ENCODE measurements at regions not wholly inside any gene's neighbourhood (a gene's known extent, or its start where the extent isn't known, plus 50 kb on each side); places are given as distances from the start of the nearest gene placed in this dataset.

- no peak for DNase-seq (ENCODE audit: low read depth, low spot score)
Observed at GRCh38 chr9:129270903-129271431, 92.9 kb upstream of the IER5L start.

GRCh38 chr9:129270205-129270604 lies 92.1 kb upstream of the IER5L start:
- DNase-seq (ENCODE audit: low read depth, low spot score), result no peak

DNA sequence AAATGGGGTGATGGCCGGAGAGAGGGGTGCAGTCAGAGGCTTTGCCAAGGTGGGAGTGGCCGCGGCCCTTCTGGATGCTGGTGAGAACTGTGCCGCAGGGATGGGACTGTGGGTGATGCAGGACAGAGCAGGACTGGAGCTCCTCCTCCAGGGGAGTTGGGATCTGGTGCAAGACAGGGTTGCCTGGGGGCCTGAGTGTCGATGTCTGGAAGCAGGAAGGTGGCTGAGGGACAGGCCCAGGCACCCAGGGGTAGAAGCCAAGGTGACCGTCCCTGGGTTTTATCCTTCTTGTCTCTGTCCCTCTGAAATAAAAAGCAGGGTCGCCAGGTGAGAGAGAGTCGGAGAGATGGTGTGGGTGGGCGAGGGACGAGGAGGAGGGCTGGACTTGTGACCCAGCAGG lies 89.1 kb upstream of the IER5L start:
- DNase-seq (ENCODE audit: low read depth, low spot score), result no peak

GRCh38 chr9:129266536-129266935 lies 88.5 kb upstream of the IER5L start:
- no peak for DNase-seq (ENCODE audit: low read depth, low spot score)

DNA sequence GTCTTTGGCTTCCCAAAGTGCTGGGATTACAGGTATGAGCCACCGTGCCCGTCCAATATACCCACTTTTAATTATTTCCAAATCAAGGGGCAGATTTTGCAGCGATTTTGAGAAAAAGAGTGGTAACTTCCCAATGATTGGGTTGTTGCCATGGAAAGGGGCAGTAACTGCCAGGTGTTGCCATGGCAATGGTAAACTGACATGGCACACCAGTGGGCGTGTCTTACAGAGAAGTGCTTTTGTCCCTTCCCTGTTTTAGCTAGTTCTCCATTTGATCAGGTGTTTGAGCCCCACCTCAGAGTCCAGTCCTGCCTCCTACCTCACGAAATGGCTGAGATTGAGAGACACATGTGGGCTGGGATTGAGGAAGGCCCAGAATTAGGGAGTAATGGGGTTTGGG lies 86.3 kb upstream of the IER5L start:
- DNase-seq (ENCODE audit: low read depth, low spot score), result no peak

DNA sequence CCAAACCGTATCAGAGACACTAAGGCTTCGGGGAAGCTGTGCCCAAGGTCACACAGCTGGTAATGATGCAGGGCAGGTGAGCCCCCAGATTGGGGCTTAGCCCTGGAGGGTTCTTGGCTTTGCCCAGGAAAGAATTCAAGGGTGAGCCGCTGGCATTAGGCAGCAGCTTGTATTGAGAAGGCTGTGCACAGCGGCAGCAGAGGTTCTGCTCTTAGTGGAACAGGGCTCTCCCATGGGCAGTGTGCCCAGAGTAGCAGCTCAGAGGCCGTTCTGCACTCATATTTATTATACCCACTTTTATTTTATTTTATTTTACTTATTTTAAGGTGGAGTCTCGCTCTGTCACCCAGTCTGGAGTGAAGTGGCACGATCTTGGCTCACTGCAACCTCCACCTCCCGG lies 85.8 kb upstream of the IER5L start:
- DNase-seq (ENCODE audit: low read depth, low spot score), result no peak

GRCh38 chr9:129262261-129262660 lies 84.2 kb upstream of the IER5L start:
- DNase-seq (ENCODE audit: low read depth, low spot score), result peak; percentile 54

DNA sequence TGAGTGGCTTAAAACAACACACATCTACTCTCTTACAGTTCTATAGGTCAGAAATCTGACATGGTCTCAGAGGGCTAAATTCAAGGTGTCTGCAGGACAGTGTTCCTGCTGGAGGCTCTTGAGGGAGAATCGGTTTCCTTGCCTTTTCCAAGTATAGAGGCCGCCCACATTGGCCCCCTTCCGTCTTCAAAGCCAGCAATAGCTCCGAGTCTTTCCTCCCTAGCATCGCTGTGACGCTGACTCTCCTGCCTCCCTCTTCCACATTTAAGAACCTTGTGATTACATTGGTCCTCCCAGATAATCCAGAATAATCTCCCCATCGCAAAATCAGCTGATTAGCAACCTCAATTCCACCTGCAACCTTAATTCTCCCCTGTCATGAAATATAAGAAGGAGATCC lies 81.3 kb upstream of the IER5L start:
- no peak for DNase-seq (ENCODE audit: low read depth, low spot score)

DNA sequence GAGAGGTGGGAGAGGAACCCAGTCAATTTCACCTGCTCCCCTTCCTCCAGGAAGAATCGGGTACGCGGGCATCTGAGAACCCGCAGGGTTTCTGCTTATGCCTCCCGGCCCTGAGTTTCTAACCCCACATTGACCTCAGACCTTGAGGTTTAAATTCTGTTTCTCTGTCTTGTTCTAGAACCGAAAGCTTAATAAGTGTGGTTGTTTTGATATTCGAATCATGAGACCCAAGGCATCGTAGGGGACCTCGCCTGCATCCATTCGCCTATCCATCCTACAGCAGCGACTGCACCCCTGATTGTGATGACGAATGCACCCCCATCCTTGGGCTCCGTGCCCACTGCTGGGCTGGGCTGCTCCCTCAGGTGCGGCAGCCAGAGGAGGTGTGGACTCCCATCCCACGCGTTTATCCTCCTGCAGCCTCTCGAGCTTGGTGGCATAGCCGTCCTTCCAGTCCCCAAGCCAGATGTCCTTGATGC lies 80.8 kb upstream of the IER5L start:
- DNase-seq (ENCODE audit: low read depth, low spot score), result no peak

GRCh38 chr9:129258124-129258822 lies 80.2 kb upstream of the IER5L start:
- peak; percentile 94 for DNase-seq (ENCODE audit: low read depth, low spot score)

- no peak for DNase-seq (ENCODE audit: low read depth, low spot score)
Observed at GRCh38 chr9:129256959-129257713, 79.1 kb upstream of the IER5L start.

- DNase-seq (ENCODE audit: low read depth, low spot score), result no peak
Observed at GRCh38 chr9:129254566-129255287, 76.7 kb upstream of the IER5L start.

DNA sequence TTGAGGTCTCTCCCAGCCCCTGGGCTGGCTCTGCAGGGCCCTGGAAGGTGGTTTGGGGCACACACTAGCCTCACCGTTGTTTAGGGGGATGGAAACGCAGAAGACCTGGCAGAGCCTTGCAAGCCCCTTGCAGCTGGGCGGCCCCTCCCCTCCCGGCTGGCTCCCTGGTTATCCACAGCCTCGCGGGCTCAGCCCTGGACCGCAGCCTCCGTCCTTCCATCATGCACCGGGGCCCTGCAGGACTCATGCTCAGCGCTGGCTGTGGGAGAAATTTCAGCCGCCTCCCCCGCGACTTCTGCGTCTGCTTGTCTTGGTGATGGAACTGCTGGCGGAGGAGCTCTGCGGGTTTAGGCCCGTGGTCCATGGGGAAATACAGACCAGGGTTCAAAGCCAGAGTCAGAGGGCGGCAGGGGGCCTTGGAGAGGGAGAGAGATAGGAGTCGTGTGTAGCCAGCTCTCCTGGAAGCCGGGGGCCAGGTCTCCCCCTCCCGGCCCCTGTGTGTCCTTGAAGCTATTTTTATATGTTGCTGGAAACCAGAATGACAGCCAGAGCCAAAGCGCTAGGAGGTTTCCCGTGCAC lies 75.8 kb upstream of the IER5L start:
- no peak for DNase-seq (ENCODE audit: low read depth, low spot score)

DNA sequence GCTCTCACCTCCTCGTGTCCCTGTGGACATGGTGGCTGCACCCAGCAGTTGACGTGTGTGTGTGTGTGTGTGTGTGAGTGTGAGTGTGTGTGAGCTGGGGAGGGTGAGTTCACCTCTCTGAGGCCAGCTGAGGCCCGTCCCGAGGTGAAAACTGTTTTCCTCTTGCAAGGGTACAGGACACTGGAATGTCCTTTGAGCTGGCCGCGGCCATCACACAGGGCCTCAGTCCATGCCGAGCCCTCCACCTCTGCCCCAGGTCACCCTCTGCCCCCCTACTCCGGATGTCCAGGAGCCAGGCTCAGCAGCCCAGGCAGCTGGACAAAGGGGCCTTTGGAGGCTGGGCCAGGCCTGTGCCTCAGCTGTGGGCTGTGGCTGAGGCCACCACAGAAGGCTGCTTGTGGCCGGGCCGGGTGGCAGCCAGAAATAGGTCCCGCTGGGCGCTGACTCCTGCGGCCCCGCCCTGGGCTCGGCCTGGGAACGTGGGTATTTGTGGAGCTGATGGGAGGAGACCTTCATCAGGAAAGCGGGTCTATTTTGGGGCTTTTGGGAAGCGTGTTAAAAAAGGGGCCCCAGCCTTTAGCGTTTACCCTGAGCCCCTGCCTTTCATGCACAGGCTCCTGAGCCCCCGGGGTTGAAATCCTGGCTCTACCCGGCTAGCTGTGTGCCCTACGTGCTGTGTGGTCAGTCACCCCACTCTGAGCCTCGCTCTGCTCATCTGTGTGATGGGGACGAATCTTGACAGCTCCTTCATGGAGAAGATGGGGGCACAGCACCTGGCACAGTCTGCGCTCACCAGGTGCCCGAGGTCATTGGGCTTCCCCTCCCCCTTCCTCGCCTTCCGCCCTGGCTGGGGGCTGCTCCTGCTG lies 75.1 kb upstream of the IER5L start:
- no peak for DNase-seq (ENCODE audit: low read depth, low spot score)

GRCh38 chr9:129250786-129251185 lies 72.7 kb upstream of the IER5L start:
- DNase-seq (ENCODE audit: low read depth, low spot score), result no peak

GRCh38 chr9:129247285-129248153 lies 69.5 kb upstream of the IER5L start:
- DNase-seq (ENCODE audit: low read depth, low spot score), result no peak

GRCh38 chr9:129245276-129245675 lies 67.2 kb upstream of the IER5L start:
- DNase-seq (ENCODE audit: low read depth, low spot score), result no peak

DNA sequence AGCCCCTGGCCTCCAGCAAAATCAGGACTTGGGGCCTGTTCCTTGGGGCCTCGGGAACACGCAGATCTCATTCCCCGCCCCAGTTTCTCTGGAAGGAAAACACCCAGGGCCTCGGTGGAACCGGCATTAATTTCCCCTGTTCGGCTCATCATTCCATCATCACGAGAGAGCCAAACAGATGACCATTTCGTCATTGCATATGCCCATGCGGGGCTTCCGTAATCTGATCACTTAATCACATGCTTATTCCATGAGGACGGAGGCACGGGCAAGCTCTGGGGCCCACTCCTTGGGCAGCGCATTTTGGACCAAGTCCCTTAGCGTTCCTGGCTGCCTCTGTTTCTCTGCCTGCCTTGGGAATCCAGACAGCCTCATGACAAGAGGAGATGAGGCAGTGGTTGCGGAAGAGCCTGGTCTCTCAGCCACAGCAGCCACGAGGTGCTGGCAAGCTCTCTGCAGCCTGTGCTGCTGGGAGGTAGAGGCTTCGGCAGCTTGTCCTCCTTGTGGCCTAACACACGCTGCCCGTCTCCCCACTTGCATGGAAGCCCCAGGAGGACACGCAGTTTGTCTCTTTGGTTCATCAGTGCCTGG lies 65.0 kb upstream of the IER5L start:
- DNase-seq (ENCODE audit: low read depth, low spot score), result no peak

- DNase-seq (ENCODE audit: low read depth, low spot score), result no peak
Observed at GRCh38 chr9:129242191-129242941, 64.3 kb upstream of the IER5L start.
